ENCODE measurements at regions not wholly inside any gene's neighbourhood (a gene's known extent, or its start where the extent isn't known, plus 50 kb on each side); places are given as distances from the start of the nearest gene placed in this dataset.
"Not testable (repeated sequence)": the region's sequence is repeated elsewhere in the genome, so short reads cannot be mapped to it uniquely, and the experiment has no call there.

- DNase-seq (ENCODE audit: low read depth, low spot score) (no peak), FAIRE-seq (no peak)
- Histone ChIP-seq H3K36me3 (ENCODE audit: control insufficient read depth in 2 of 2, extremely low read depth in 1 of 2, insufficient read depth in 2 of 2, low read length in 2 of 2) (no peaks in the 10 kb centered on the region), H3K9me3 (ENCODE audit: control insufficient read depth, low read depth, low read length) (no peaks in the 10 kb centered on the region), H2AFZ (ENCODE audit: control insufficient read depth, low read length) (no peak overlapping the region), H3K9ac (ENCODE audit: control insufficient read depth, extremely low read depth, insufficient read depth, low read length) (no peak overlapping the region), H3K27me3 (ENCODE audit: control insufficient read depth, extremely low read depth, insufficient read depth, low read length) (no peaks in the 10 kb centered on the region), H3K4me2 (ENCODE audit: control insufficient read depth, extremely low read depth, insufficient read depth, low read depth, low read length) (no peak overlapping the region), H3K79me2 (ENCODE audit: control insufficient read depth, insufficient read depth, low read length) (no peaks in the 10 kb centered on the region), H3K9me1 (ENCODE audit: control insufficient read depth, extremely low read depth, insufficient read depth, low read length) (no peaks in the 10 kb centered on the region), H3K4me1 (ENCODE audit: control insufficient read depth, extremely low read depth, insufficient read depth, low read length) (no peaks in the 10 kb centered on the region), H3K27ac (ENCODE audit: control insufficient read depth, insufficient read depth, low read length) (no peak overlapping the region), H3K4me3 (ENCODE audit: control insufficient read depth in 2 of 3, extremely low read depth in 1 of 3, insufficient read depth in 2 of 3, low read depth in 1 of 3, low read length in 3 of 3) (no peak overlapping the region), H4K20me1 (ENCODE audit: control insufficient read depth, extremely low read depth, insufficient read depth, low read length) (no peaks in the 10 kb centered on the region)
- dilution Hi-C loops (cut with MboI; ENCODE audit: extremely low pct_ligation_motif_present, low sequenced_read_pairs) = no loop called here
- TF ChIP-seq EZH2 (IDR thresholded peaks at IDR 0.05; ENCODE audit: low read length) = no peak
- no peak for TF ChIP-seq CTCF (optimal IDR thresholded peaks at IDR 0.05 in 1 of 3, IDR thresholded peaks at IDR 0.05 in 1 of 3, conservative IDR thresholded peaks at IDR 0.05 in 1 of 3; ENCODE audit: extremely low read depth in 1 of 3, insufficient read depth in 2 of 3, low read length in 3 of 3)
These were observed 285.8 kb downstream of the C1D start for GRCh38 chr2:67777010-67777409.

- DNase-seq (ENCODE audit: low read depth, low spot score) (no peak), FAIRE-seq (no peak)
- H2AFZ ChIP-seq (ENCODE audit: control insufficient read depth, low read length) = no peak overlapping the region
- TF ChIP-seq EZH2 (IDR thresholded peaks at IDR 0.05; ENCODE audit: low read length) = no peak
- TF ChIP-seq CTCF (optimal IDR thresholded peaks at IDR 0.05 in 1 of 3, IDR thresholded peaks at IDR 0.05 in 1 of 3, conservative IDR thresholded peaks at IDR 0.05 in 1 of 3; ENCODE audit: extremely low read depth in 1 of 3, insufficient read depth in 2 of 3, low read length in 3 of 3) = no peak
- H3K9ac ChIP-seq (ENCODE audit: control insufficient read depth, extremely low read depth, insufficient read depth, low read length) = no peak overlapping the region
- H3K4me3 ChIP-seq (ENCODE audit: control insufficient read depth in 2 of 3, extremely low read depth in 1 of 3, insufficient read depth in 2 of 3, low read depth in 1 of 3, low read length in 3 of 3) = no peak overlapping the region
- no peaks in the 10 kb centered on the region for H3K79me2 ChIP-seq (ENCODE audit: control insufficient read depth, insufficient read depth, low read length)
- no peaks in the 10 kb centered on the region for H3K27me3 ChIP-seq (ENCODE audit: control insufficient read depth, extremely low read depth, insufficient read depth, low read length)
- dilution Hi-C loops (cut with MboI; ENCODE audit: extremely low pct_ligation_motif_present, low sequenced_read_pairs) = no loop called here
- H3K36me3 ChIP-seq (ENCODE audit: control insufficient read depth in 2 of 2, extremely low read depth in 1 of 2, insufficient read depth in 2 of 2, low read length in 2 of 2) = no peaks in the 10 kb centered on the region
- no peak overlapping the region for H3K4me2 ChIP-seq (ENCODE audit: control insufficient read depth, extremely low read depth, insufficient read depth, low read depth, low read length)
- no peak overlapping the region for H3K27ac ChIP-seq (ENCODE audit: control insufficient read depth, insufficient read depth, low read length)
- no peaks in the 10 kb centered on the region for H4K20me1 ChIP-seq (ENCODE audit: control insufficient read depth, extremely low read depth, insufficient read depth, low read length)
- H3K4me1 ChIP-seq (ENCODE audit: control insufficient read depth, extremely low read depth, insufficient read depth, low read length) = no peaks in the 10 kb centered on the region
- no peaks in the 10 kb centered on the region for H3K9me1 ChIP-seq (ENCODE audit: control insufficient read depth, extremely low read depth, insufficient read depth, low read length)
- H3K9me3 ChIP-seq (ENCODE audit: control insufficient read depth, low read depth, low read length) = no peaks in the 10 kb centered on the region
These were observed 284.9 kb downstream of the C1D start for GRCh38 chr2:67777836-67778429.

GRCh38 chr2:67780841-67781240 lies 282.0 kb downstream of the C1D start:
- dilution Hi-C loops (cut with MboI; ENCODE audit: extremely low pct_ligation_motif_present, low sequenced_read_pairs) = not testable (repeated sequence)

More at GRCh38 chr2:67780841-67781240, 282.0 kb downstream of the C1D start:
- H3K4me2 ChIP-seq (ENCODE audit: control insufficient read depth, extremely low read depth, insufficient read depth, low read depth, low read length); H3K36me3 ChIP-seq (ENCODE audit: control insufficient read depth in 2 of 2, extremely low read depth in 1 of 2, insufficient read depth in 2 of 2, low read length in 2 of 2); H4K20me1 ChIP-seq (ENCODE audit: control insufficient read depth, extremely low read depth, insufficient read depth, low read length); H3K9me1 ChIP-seq (ENCODE audit: control insufficient read depth, extremely low read depth, insufficient read depth, low read length); H3K9me3 ChIP-seq (ENCODE audit: control insufficient read depth, low read depth, low read length); H3K27me3 ChIP-seq (ENCODE audit: control insufficient read depth, extremely low read depth, insufficient read depth, low read length); H3K4me3 ChIP-seq (ENCODE audit: control insufficient read depth in 2 of 3, extremely low read depth in 1 of 3, insufficient read depth in 2 of 3, low read depth in 1 of 3, low read length in 3 of 3); H3K9ac ChIP-seq (ENCODE audit: control insufficient read depth, extremely low read depth, insufficient read depth, low read length); H3K4me1 ChIP-seq (ENCODE audit: control insufficient read depth, extremely low read depth, insufficient read depth, low read length); FAIRE-seq; H3K79me2 ChIP-seq (ENCODE audit: control insufficient read depth, insufficient read depth, low read length); H2AFZ ChIP-seq (ENCODE audit: control insufficient read depth, low read length); DNase-seq (ENCODE audit: low read depth, low spot score); H3K27ac ChIP-seq (ENCODE audit: control insufficient read depth, insufficient read depth, low read length): not testable (repeated sequence)
